T-helper 22 cell (primary cell): ENCODE measurements at regions not wholly inside any gene's neighbourhood (a gene's known extent, or its start where the extent isn't known, plus 50 kb on each side); places are given as distances from the start of the nearest gene placed in this dataset.

Experiments used
- DNase-seq: peaks from one replicate; pipeline ENCODE4 v3.0.0-alpha.2; 2020; ENCODE audit warnings: low read depth

GRCh38 chr15:70159001-70159712 is 61.4 kb upstream of the TLE3 start:
- DNase-seq = no peak

- DNase-seq = no peak
These were observed 60.7 kb upstream of the TLE3 start for GRCh38 chr15:70158309-70159000.

GRCh38 chr15:70156671-70157271 is 59.1 kb upstream of the TLE3 start:
- no peak for DNase-seq

- DNase-seq = no peak
These were observed 57.1 kb upstream of the TLE3 start for GRCh38 chr15:70154718-70155347.

- DNase-seq = no peak
These were observed 56.4 kb upstream of the TLE3 start for GRCh38 chr15:70153921-70154717.

GRCh38 chr15:70152070-70152480 is 54.4 kb upstream of the TLE3 start:
- DNase-seq = no peak

- no peak for DNase-seq
These were observed 53.7 kb upstream of the TLE3 start for GRCh38 chr15:70151462-70151861.

GRCh38 chr15:70151003-70151402 is 53.3 kb upstream of the TLE3 start:
- DNase-seq = no peak

GRCh38 chr15:70150405-70150747 is 52.7 kb upstream of the TLE3 start:
- DNase-seq = no peak

- no peak for DNase-seq
These were observed 52.1 kb upstream of the TLE3 start for GRCh38 chr15:70149667-70150404.

GRCh38 chr15:70147778-70148177 is 50.1 kb upstream of the TLE3 start:
- DNase-seq = no peak
